Stimulated activated CD4-positive, alpha-beta T cell treated with anti-CD3 and anti-CD28 coated beads, Interleukin-1b, Interleukin-23, amount 100 ng/mL, for 48 hours (primary cell): ENCODE measurements at regions not wholly inside any gene's neighbourhood (a gene's known extent, or its start where the extent isn't known, plus 50 kb on each side); places are given as distances from the start of the nearest gene placed in this dataset.
"Not testable (repeated sequence)": the region's sequence is repeated elsewhere in the genome, so short reads cannot be mapped to it uniquely, and the experiment has no call there.

Source experiments
- DNase-seq: peaks from one replicate; pipeline ENCODE4 v3.0.0-alpha.2; 2020

DNA sequence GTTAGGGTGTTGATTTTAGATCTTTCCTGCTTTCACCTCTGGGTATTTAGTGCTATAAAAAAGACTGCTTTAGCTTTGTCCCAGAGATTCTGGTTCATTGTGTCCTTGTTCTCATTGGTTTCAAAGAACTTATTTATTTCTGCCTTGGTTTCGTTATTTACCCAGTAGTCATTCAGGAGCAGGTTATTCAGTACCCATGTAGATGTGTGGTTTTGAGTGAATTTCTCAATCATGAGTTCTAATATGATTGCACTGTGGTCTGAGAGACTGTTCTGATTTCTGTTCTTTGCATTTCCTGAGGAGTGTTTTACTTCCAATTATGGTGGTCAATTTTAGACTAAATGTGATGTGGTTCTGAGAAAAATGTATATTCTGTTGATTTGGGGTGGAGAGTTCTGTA, 167.1 kb upstream of the KYNU start:
- no peak for DNase-seq

- no peak for DNase-seq
These were observed 170.1 kb upstream of the KYNU start for GRCh38 chr2:142707318-142707717.

- not testable (repeated sequence) for DNase-seq
These were observed 175.1 kb upstream of the KYNU start for GRCh38 chr2:142702397-142702796.

DNA sequence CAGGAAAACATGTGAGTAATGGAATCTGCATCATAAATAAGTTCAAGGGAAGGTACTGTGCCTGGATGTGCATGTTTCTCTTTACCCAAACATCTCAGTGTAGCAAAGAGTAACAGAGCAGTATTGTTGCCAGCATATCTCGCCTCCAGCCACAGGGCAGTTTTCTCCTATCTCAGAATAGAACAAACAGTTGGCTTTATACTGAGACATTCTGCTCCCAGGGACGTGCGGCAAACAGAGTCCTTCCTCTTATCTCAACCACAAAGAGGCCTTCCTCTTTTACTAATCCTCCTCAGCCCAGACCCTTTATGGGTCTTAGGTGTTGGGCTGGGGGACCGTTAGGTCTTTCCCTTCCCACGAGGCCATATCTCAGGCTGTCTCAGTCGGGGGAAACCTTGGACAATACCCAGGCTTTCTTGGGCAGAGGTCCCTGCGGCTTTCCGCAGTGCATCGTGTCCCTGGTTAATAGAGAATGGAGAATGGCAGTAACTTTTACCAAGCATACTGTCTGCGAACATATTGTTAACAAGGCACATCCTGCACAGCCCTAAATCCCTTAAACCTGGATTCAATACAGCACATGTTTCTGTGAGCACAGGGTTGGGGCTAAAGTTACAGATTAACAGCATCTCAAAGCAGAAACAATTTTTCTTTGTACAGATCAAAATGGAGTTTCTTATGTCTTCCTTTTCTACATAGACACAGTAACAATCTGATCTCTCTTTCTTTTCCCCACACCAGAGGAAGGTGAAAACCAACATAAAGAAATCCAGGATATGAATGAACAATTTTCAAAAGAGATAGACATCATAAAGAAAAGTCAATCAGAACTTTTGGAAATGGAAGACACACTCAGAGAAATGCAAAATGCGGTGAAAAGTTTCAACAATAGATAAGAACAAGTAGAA, 181.9 kb upstream of the KYNU start:
- DNase-seq = not testable (repeated sequence)

DNA sequence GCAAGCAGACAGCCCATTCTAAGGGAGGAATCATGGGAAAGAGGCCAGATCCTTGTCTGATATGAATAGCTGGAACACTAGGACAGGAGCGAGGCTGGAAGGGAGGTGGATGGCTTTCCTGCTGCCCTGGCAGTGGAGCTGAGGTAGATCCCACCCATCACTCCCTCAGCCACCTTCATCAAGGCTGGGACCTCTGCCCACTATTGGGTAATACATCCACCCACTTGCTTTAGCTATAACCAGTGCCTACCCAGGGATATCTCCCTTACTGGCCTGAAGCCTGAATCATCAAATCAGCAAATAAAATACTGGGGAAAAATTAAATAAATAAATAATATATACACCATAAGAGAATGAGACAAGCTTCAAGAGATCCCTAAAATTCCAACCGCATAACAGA, 183.2 kb upstream of the KYNU start:
- no peak for DNase-seq

DNA sequence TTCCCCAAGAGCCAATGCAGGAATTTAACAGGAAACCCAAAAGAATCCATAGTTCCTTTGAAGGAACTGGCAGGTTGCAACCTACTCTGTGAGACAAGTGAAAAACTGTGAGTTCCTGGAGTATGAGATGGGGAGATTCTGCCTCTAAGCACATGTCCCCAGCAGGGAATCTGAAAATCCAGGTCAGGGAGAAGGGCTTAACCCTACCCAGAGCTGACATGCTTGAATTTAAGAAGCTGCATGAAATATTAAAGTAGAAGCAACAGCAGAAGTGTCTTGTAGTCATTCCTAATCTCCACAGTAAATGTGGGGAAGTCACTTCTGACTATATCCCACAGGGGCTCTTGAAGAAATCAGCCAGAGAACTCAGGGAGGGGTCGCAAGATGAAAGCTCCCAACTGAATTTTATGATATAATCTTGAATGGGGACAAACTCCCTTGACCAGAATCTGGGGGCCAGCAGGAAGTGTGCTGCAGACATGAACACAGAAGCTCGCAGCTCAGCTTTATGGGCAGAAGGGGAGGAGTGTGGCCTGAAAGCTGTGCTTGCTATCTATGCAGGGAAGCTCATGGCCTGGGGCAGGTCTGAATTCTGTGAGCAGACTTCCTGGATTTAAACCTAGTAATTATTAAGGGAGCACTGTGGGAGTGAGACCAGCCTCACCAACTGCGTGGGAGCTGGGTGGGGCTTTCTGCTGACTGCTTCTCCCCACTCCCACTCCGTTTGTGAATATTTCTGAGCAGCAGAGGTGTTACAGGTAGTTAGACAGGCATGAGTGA, 184.1 kb upstream of the KYNU start:
- DNase-seq = no peak

- no peak for DNase-seq
These were observed 188.4 kb upstream of the KYNU start for GRCh38 chr2:142688856-142689605.

DNA sequence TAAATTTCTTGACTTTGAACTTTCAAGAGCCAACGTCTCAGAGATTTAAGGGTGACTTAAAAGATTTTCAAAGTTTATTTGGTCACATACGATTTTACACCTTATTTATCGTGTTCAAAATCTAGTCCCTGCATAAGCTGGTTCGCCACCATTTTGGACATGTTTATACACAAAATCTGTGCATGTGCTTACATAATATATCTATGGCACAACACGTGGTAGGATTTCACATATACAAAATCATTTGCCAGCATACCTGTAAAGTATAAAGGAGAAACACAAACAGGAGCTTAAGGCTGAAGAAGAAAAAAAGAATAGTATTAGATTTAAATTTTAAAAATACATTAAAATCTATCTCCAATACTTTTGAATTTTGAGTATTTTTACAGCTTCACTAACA, 190.0 kb upstream of the KYNU start:
- DNase-seq = no peak

GRCh38 chr2:142687075-142687474, 190.4 kb upstream of the KYNU start:
- DNase-seq = no peak

DNA sequence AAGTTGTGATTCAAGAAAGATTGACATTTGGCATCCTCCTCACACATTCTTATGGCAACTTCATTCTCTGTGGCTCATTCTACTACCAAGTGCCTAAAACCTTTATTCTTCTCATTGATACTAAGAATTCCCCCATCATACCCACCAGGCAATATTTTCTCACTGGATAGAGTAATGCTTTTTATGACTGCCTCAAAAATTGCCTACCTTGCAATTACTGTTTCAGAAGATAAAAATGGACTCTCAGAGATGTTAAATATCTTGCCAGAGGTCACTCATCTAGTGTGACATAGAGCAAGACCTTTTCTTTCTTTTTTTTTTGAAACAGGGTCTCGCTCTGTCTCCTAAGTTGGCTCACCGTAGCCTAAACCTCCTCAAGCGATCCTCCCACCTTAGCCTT, 192.8 kb upstream of the KYNU start:
- DNase-seq = no peak

GRCh38 chr2:142682528-142682927, 194.9 kb upstream of the KYNU start:
- no peak for DNase-seq

DNA sequence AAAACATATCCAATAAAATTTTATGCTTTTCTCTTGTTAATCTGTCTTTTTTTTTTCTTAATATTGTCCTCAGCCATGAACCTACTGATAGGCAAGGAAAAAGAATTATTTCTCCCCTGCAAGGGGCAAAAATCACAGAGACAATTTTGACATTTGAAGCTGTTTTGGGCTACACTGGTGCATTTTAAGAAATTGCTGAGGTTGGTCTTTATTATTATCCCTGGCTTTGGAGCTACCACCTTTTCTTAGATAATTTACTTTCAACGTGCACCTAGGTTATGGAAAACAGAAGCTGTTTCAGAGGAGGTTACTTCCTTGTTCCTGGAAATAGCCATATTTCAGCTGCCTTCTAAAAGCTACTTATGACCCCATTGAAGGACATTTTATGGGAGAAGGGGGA, 195.5 kb upstream of the KYNU start:
- DNase-seq = no peak

- DNase-seq = no peak
These were observed 199.3 kb upstream of the KYNU start for GRCh38 chr2:142678164-142678563.

- DNase-seq = no peak
These were observed 202.1 kb upstream of the KYNU start for GRCh38 chr2:142675398-142675797.

GRCh38 chr2:142673836-142674235, 203.6 kb upstream of the KYNU start:
- DNase-seq = no peak

DNA sequence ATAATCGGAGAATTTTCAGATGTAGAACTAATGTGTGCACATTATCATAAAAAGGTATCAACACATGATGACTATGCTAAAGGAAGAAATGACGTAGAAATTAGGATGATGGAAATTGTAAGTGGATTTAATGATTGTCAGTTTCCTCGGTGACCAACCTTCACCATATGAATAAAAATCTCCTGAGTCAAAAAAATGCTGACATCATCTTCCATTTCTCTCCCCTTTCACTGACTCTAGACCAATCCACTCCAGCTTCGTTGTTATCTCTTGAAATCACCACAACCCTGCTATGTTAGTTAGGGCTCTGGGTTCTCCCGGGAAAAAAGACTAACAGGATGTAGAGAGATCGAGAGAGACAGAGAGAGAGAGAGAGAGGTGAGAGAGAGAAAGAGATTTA, 204.8 kb upstream of the KYNU start:
- no peak for DNase-seq

DNA sequence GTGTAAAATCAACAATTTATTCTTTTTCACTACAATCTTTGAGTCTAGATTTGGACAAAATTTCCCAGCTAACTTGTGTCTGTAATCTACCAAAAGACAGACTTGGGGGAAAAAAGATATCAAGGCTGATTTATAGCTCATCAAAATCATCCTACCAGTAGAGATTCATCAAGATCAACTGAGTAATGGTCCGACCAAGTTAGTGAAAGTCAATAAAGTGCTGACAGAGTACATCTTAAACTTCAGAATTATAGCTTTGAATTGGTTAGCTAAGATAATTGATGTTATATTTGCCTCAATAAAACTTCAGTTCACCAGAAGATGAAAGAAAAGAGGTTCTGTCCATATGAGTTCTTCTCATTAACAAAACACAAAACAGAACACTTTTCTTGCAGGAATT, 207.1 kb upstream of the KYNU start:
- DNase-seq = no peak

GRCh38 chr2:142668420-142668819, 209.0 kb upstream of the KYNU start:
- DNase-seq = no peak

DNA sequence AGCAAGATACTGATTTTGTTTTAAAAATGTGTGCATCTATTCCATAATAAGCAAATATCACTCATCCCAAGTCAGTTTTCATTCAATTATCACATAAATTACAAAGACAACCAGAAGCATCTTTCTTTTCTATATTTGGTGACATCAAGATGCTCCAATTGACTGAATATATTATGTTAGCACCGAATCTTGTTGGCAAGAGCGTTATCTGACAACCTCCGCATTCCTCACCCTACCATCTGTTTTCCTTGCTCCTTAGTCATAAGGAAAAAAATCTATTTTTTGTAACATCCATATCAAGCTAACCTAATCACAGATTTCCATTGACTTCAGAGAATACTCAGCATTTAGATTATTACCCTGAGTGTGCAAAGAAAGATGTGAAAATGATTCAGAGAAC, 212.2 kb upstream of the KYNU start:
- DNase-seq = no peak

- DNase-seq = no peak
These were observed 226.9 kb upstream of the KYNU start for GRCh38 chr2:142650601-142651000.

- DNase-seq = no peak
These were observed 227.9 kb upstream of the KYNU start for GRCh38 chr2:142649581-142649980.

DNA sequence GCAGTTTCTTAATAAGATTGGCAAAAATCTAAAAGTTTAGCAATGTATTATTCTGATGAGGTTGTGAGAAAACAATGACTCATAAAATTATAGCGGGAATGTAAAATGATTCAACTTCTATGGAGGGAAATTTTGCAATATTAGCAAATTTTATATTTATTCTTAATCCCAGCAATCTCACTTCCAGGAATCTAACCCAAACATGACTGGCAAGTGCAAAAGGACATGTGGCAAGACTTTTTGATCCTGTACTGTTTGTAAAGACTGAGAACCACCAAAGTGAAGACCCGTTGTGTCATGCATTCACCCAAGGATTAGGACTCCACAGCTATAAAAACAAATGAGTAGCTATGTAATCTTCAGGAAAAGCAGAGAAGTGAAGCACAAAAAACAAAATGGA, 234.8 kb upstream of the KYNU start:
- no peak for DNase-seq

GRCh38 chr2:142629193-142629592, 248.3 kb upstream of the KYNU start:
- no peak for DNase-seq

DNA sequence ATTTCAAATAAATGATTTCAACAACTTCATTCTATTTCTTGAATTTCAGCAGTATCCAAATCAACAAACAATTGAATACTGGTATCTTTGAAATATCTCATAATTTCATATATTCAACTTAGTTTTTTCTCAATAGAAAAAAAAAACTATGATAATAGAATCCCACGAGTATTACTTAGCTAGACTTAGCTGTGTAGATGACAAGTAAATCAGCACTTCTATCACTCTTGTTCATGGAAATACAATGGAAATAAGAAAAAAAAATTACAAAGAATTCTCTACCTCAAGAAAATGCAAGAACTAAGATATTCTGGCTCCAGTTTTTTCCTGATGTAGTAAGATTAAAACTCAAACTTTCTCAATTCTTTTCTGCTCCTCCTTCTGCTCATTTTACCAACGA, 256.2 kb upstream of the KYNU start:
- DNase-seq = no peak
